Mesendoderm (in vitro differentiated cells): ENCODE measurements at regions not wholly inside any gene's neighbourhood (a gene's known extent, or its start where the extent isn't known, plus 50 kb on each side); places are given as distances from the start of the nearest gene placed in this dataset. TPM values are rescaled to one million over a fixed set of nuclear protein-coding genes. Genes with fewer than 3 reads are reported as not detected.

ENCODE experiments used
- small RNA-seq: library from polyadenylated mRNA; stranded (forward); fragments of <200 nt; extraction: miRNeasy Mini kit (QIAGEN cat#:217004); gene quantifications from one replicate; pipeline ENCODE3, GENCODE V24; 2013; ENCODE audit not compliant: insufficient read depth

Small RNA genes in the stretch of these regions (small RNA-seq; reads per million reads assigned to genes)
- gene RN7SL50P = not detected
